GM19043 (cell line): ENCODE measurements at regions not wholly inside any gene's neighbourhood (a gene's known extent, or its start where the extent isn't known, plus 50 kb on each side); places are given as distances from the start of the nearest gene placed in this dataset.
"Not testable (repeated sequence)": the region's sequence is repeated elsewhere in the genome, so short reads cannot be mapped to it uniquely, and the experiment has no call there.

ENCODE experiments used
- ATAC-seq: cut with Tn5 transposase; IDR thresholded peaks from one replicate; pipeline ENCODE4 v1.9.1; 2021; ENCODE audit warnings: low read depth; ENCODE audit not compliant: unreplicated experiment

DNA sequence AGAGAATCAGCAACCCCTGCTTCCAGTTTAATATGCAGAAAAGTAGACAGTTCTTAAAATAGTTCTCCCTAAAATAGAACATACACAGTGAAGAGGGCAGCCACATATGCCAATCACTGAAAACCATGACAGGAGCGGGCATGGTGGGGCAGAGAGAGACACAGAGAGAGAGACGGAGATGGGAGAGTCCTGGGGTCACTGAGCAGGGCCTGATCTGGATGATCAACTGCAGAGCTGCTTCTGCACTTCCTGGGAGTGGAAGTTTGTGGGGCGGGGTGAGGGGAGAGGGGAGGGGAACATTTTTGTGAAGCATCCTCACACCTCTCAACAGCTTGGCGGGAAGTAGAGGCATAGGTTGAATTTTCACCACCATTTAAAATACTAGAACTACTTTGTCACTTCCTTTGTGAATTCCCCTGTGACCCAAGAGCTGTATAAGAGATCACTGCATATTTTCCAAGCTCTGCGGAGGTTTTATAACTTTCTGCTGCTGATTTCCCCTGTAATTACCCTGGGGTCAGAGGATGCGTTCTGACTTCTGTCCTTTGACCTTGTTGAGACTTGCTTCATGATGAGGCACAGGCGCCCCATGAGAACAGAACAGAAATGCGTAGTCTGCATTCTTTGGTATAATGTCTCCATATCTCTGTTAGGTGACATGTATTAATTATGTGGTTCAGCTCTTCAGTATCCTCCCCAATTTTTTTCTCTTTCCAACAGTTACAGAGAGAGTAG is 419.4 kb downstream of the BRD1 start:
- ATAC-seq: no peak

DNA sequence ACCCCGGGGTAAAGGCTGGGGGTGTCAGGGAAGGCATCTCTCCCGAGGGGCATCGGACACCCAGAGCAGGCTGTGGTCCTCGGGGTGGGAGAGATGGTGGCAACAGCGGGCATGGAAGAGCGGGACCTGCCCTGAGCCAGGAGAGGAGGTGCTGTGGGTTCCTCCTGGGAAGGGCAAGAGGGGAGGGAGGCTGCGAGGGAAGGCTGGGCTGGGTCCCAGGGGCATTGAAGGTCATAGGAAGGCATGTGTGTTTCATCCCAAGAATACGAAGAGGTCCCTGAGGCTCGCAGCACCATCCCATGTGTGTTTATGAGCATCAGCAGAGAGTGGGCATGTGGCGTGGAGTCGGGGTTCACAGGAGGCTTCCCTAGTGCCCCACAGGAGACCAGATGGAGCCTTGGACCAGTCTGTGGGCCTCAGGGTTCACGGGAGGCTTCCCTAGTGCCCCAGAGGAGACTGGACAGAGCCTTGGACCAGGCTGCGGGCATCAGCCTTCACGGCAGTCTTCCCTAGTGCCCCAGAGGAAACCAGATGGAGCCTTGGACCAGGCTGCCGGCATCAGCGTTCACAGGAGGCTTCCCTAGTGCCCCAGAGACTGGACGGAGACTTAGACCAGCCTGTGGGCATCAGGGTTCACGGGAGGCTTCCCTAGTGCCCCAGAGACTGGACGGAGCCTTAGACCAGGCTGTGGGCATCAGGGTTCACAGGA is 420.6 kb downstream of the BRD1 start:
- ATAC-seq: no peak

DNA sequence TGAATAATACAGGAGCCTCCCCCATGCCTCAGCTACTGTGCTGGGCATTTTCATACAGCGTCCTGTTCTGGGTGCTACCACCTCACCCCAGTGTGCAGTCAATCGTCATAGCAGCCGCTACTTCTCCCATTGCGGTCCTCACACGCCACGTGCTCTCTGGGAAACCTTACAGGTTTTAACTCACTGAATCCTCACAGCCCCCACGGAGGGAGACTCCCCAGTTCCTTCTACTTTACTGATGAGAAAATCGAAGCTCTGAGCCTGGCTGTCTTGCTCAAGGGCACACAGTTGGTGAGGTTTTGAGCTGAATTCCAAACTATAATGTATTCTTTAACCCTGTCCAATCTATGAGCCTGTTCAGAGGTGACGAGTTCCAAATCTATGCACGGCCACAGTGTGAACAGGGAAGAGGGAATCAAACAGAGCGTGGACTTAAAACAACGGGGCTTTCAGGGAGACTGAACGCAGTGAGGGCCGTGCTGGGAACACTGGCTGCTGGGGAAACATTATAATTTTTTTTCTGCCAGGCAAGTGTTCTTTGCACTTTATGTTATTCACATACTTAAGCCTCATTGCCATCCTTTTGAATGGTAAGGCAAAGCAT is 421.5 kb downstream of the BRD1 start:
- no peak for ATAC-seq

DNA sequence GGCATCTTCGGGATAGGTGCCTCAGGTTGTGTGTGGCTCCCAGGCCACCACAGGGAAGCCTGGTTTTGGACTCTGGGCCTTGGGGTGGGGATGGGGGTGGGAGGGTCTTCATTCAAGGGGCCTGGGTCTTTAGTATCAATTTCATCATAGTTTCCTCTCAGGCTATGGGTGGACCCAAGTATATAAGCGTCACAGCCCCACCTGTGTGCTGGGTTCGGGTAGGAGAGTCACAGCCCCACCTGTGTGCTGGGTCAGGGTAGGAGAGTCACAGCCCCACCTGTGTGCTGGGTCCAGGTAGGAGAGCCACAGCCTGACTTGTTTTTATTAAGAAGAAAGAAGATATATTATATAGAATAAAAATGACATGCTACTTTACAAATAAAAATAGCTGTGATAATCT is 422.1 kb downstream of the BRD1 start:
- no peak for ATAC-seq

DNA sequence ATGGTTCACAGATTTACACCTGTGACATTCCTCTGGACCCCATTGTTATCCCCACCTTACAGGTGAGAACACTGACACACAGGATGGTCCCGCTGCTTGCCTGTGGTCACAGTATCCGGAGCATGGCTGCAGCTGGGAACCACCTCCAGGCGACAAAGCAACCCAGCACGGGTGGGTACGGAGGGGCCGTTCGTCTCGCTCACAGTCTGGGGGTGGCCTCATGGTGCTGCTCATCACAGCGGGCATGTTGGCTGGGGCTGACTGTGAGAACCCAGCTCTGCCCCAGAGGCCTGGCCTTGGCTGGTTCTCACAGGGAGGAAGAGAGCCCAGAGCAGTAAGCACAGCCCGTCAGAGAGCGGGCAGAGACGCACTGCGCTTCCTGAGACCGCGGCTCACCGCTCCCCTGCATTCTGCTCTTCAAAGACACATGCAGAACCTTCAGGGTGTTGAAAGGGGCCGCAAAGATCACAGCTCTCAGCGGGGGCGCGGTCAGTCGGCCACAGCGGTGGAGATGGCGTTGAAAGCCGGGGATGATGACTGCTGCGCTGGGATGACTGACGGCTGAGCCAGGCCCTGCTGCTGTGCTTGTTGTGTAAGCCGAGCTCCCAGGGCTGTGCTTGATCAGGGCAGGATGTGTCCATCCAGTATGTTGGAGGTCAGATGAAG is 423.0 kb downstream of the BRD1 start:
- no peak for ATAC-seq

DNA sequence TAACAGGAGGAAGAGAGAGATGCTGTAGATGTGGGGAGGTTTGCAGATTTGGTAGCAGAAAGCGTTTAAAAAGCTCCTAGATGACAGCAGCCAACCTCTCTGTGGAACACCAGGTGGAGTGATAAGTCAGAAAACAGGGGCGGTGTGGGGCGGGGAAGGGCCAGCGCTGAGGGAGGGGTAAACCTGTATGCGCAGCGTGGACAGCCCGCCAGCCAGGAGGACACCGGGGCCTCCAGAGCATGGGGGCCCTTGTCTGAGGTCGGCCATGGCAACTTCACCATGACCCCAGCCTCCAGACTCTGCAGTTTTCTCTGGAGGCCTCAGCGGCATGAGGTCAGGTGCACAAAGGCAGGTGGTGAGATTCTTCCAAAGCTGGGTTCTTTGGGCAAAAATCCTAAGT is 423.7 kb downstream of the BRD1 start:
- no peak for ATAC-seq

DNA sequence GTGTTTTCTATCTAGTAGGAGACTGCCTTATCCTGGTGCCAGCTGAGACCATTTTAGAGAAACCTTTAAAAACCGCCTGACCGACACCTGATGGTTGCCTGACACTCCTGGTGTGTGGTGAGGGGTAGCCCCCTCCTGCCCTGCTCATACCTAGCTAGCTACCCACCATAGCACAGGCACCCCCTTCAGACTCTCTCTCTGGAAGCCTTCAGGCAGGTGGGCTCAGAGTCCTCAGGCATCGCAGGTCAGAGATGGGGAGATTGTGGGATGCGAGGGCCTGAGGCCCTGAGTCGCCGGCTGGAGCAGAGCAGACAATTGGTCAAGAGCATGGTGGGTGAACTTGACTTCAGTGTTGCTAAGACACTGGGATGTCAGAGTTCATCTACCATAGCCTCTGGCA is 424.6 kb downstream of the BRD1 start:
- no peak for ATAC-seq

DNA sequence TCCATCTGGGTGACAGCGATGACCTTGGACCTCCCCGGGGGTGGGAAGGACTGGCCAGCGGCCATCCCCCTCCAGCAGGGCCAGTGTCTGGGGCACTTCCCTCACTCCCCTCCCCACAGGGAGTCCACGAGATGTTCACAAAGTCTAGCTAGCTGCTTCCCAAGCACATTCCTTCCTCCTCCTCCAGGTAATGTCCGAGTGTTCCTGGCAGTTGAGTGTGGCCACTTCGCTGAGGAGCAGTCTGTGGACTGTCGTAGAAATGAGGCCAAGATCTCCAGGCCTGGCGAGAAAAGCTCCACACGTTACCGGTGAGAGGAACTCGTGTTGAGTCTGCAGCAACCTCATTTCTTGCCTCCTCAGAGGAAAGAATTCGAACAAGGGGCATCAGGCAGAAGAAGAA is 425.5 kb downstream of the BRD1 start:
- no peak for ATAC-seq

DNA sequence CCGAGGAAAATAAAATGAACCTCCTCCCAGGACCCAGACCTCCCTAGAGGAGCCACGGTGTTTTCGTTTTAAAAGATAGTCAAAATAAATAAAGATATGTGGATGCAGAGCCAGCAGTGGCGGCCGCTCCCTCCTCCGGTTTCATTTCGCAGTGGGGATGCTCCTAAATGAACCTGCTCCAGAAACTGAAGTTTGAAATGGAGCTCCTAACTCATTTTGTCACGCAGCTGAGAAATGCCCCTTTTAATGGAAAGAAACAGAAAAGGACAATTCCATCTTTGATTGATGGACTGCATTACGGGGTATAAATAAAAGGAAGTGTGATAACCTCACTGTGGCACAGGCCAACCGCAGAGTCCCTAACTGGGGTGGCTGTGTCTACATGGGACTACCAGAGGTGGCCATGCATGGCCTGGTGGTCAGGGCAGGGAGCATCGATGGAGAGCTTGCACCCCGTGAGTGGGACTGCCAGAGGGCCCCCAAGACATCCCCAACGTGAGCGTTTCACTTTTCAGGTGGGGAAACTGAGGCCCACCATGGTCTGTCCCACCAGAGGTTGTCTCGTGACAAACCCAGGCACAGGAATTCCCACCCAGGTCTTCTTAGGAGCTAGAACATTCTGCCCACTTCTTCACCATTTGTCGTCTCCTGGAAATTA is 426.6 kb downstream of the BRD1 start:
- no peak for ATAC-seq

DNA sequence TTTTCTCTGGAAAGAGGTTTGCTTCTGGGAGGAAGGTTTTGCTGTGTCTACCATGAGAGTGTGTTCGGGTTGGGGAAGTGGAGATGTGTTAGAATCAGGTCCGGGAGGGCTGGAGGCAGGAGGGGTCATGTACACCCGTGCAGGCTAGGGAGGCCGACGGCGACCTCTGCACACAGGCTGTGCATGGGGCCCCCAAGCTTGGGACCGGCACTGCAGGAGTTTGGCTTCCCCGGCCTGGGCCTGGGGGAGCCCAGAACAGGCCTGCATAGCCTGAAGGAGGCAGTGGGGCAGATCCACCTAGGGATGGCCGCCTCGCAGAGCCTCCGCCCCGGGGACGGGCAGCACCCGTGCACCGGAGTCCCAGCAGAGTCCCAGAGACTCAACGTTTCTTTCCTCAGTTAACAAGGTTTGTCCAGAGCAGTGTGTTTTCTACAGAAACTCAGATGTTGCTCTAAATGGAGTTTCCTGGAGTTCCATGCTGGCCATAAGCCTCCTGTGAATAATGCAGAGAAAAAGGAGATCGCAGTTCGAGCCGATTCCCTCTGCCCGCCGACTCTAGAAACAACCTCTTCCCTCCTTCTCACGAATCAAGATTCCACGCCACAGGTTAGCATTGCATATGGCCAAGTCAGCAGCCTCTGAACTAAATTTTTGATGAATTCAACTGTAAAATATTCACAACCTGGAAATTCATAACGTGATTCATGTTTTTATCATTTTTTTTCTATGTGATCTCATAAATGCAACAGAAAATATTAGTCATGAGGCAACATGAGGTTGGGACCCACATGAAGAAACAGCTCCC is 427.3 kb downstream of the BRD1 start:
- ATAC-seq: no peak

DNA sequence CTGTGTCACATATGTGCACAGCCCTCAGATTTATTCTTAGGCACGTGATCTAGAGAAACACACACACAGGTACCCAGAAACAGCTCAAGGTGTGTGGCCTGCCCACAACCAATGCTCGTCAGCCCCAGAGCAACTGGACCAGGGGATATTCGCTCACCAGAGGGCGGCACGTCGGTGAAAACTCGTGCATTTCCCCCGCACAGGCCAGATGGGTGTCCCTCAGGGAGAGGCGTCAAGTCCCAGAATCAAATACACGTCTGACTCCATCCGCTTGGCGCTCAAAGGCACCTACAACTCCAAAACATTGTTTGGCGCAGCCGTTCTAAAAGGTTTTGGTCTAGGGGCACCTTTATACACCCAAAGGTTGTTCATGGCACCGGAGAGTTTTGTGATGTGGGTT is 429.0 kb downstream of the BRD1 start:
- ATAC-seq: no peak

DNA sequence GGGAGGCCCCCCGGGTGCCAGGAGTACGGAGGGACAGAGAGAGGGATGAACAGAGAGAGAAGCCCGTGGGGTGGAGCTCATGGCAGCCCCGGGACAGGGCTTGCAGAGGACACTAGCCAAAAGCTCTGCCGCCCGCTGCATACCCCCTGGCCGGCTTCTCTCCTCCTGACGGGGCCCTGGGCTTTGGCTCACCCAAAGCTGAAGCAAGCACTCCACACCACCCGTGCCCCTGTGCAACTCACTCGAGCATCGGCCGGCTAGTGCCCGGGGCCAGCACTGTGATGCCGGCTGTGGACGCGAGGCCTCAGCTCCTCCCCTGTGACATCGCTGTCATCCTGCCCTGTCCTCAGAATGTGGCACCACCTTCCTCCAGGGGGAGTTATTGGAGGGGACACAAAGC is 429.6 kb downstream of the BRD1 start:
- no peak for ATAC-seq

DNA sequence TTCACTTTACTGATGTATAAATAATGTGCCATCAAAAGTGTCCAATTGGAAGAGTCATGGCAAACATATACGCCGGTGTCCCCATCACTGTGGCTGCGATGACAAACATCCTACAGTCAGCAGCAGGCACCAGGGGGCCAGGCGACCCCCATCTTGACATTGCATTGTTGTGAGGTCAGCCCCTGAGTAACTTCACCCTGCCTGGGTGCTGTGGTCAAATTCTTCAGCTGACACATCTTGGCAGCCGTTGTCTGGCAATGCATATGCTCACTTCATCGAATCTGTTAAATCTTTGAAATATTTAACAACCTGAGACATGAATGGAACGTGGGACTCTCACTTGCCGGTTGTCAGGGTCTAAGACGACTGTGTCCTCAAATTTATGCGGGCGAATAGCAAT is 430.9 kb downstream of the BRD1 start:
- ATAC-seq: no peak

DNA sequence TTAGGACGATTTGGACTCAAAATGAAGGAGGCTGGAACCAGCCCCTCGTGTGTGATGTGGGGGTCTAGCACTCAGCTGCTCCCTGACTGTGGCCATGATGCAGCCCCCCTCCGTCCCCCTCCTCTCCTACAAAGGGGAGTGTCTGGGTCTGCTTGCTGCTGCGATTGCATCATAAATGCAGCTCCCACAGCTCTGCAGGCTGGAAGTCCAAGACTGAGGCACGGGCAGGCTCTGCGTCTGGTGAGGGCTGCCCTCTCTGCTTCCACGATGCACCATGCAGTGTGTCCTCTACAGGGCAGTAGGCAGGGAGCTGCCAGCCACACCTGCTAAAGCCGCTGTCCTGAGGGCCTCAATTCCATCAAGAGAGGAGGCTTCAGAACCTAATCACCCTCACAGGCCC is 432.1 kb downstream of the BRD1 start:
- ATAC-seq: no peak

DNA sequence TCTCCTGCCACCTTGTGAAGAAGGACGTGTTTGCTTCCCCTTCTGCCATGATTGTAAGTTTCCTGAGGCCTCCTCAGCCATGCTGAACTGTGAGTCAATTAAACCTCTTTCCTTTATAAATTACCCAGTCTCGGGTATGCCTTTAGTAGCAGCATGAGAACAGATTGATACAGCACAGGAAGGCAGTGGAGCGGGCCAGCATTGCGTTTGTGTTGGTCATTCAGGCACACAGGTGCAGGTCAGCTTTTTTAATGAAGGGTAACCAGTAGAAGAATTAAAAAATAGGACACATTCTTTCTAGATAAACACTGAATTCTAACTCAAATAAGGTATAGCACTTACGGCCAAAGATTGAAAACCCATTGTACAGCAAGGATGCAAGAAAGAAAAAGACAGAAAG is 432.6 kb downstream of the BRD1 start:
- ATAC-seq: not testable (repeated sequence)

DNA sequence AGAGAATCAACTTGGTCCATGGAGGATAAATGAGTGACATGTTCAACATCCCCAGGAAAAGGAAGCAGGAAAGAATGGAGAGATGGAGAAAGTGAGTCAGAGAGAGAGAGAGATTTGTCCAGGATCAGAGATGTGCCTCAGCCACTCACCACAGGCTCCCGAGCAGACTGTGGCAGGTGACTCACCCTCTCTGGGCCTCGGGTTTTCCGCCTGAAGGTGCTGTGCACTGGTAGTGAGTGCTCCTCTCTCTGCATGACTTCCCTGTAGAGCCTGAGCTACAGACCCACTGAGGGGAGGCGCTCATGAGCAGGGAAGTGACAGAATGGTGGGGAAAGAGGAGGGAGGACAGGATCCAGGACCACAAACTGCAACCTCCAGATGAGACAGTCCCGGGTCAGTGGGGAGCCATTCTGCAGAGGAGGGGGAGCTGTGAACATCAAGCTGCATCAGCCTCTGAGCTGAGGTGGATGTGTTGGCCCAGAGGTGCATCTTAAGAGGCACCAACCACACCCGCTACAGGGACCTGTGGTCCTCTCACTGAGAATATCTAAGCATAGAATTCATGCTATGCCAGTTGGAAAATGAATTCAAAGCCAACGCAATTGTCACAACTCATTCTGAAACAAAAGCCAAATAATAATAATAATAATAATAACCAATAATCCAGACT is 433.4 kb downstream of the BRD1 start:
- ATAC-seq: no peak

DNA sequence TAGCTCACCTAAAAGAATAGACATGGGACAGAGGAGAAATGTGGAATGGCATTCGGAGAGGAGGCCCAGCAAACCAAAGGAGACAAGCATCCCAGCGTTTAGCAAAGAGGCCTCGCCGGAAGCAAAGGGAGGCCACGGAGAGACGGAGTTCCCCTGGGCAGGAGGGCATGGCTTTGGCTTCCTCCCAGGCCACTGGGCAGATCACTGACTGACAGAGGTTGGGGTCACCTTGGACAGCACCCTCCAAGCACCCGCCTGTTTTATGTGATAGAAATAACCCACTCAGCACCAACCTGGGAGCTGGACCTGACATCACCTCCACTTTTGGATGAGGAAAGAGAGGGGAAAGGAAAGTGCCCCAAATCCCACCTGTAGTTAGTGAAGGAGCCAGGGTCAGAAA is 434.1 kb downstream of the BRD1 start:
- ATAC-seq: no peak

DNA sequence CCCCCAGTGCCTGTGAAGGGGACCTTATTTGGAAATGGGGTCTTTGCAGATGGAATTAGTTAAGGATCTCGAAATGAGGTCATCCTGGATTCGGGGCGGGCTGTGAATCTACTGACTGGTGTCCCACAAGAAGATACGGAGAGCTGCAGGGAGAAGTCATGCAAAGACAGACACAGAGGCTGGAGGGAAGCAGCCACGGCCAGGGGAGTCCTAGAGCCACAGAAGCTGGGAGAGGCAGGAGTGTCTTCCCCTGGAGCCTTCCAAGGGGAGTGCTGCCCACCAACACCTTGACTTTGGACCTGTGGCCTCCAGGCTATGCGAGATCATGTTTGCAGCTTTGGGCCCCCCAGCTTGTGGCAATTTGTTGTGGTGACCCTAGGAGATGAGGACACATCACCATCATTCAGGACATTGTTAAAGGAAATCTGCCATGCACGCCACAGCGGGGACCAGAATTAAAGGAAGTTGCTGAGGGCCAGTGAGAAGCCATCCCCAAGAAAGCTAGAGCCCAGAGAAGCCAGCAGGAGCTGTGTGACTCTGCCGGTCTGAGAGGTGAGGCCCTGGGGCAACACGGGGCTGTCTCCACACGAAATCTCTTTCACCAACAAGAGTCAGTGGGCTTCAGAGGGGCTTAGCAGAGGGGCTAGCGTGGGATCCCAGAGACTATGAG is 434.7 kb downstream of the BRD1 start:
- ATAC-seq: no peak

DNA sequence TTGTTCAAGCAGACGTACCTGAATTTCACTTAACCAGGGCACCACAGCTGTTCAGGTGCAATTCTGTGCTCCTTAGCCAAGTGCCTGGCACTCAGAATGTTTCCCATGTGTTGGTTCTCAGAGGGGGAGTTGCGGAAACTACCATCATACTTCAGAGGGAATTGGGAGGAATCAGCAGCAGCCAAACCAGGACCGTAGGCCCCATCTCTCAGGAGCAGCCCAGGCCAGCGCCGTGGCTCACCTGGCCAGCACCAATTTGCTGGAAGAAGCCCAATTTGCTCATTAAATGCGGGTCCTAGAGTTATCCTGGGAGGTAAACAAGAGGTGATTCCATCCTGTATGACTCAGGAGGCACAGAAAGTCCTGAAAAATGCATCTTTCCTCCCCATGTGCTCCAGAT is 435.4 kb downstream of the BRD1 start:
- no peak for ATAC-seq
